ENCODE measurements at regions not wholly inside any gene's neighbourhood (a gene's known extent, or its start where the extent isn't known, plus 50 kb on each side); places are given as distances from the start of the nearest gene placed in this dataset.

- intact Hi-C loops (cut with DNase I) = no loop called here
- TF ChIP-seq CTCF (IDR thresholded peaks at IDR 0.05) (no peak), POLR2A (IDR thresholded peaks at IDR 0.05) (no peak)
- no peaks in the 10 kb centered on the region for H3K27me3 ChIP-seq
- H3K9me3 ChIP-seq = no peaks in the 10 kb centered on the region
- DNase-seq = no peak
- ATAC-seq = no peak
- no peaks in the 10 kb centered on the region for H3K36me3 ChIP-seq (replicated peaks in 1 of 2; ENCODE audit: insufficient read depth in 1 of 2, low read depth in 2 of 2)
- H3K27ac ChIP-seq = no peak overlapping the region
- H3K4me3 ChIP-seq = no peak overlapping the region
- 52 to 55% methylated on average over 2 of the region's 2 CpGs for WGBS, 2 donors
- H3K4me1 ChIP-seq = no peaks in the 10 kb centered on the region
These were observed 702.6 kb upstream of the LRRTM1 start for GRCh38 chr2:81007104-81007503.

GRCh38 chr2:81002906-81003305, 698.4 kb upstream of the LRRTM1 start:
- no peak overlapping the region for H3K27ac ChIP-seq
- 66 to 70% methylated on average over 2 of the region's 2 CpGs for WGBS, 2 donors
- no peaks in the 10 kb centered on the region for H3K4me1 ChIP-seq
- ATAC-seq (no peak), DNase-seq (no peak)
- H3K36me3 ChIP-seq (replicated peaks in 1 of 2; ENCODE audit: insufficient read depth in 1 of 2, low read depth in 2 of 2) = no peaks in the 10 kb centered on the region
- H3K9me3 ChIP-seq = no peaks in the 10 kb centered on the region
- intact Hi-C loops (cut with DNase I) = no loop called here
- no peaks in the 10 kb centered on the region for H3K27me3 ChIP-seq
- no peak overlapping the region for H3K4me3 ChIP-seq
- TF ChIP-seq CTCF (IDR thresholded peaks at IDR 0.05) = no peak
- no peak for TF ChIP-seq POLR2A (IDR thresholded peaks at IDR 0.05)

GRCh38 chr2:80987466-80987865, 682.9 kb upstream of the LRRTM1 start:
- no peak overlapping the region for H3K27ac ChIP-seq
- no peak overlapping the region for H3K4me3 ChIP-seq
- WGBS, 2 donors = 89 to 94% methylated on average over 2 of the region's 2 CpGs
- H3K36me3 ChIP-seq (replicated peaks in 1 of 2; ENCODE audit: insufficient read depth in 1 of 2, low read depth in 2 of 2) = no peaks in the 10 kb centered on the region
- intact Hi-C loops (cut with DNase I) = no loop called here
- H3K9me3 ChIP-seq = no peaks in the 10 kb centered on the region
- no peaks in the 10 kb centered on the region for H3K27me3 ChIP-seq
- TF ChIP-seq CTCF (IDR thresholded peaks at IDR 0.05) = no peak
- TF ChIP-seq POLR2A (IDR thresholded peaks at IDR 0.05) = no peak
- no peak for ATAC-seq
- no peaks in the 10 kb centered on the region for H3K4me1 ChIP-seq
- no peak for DNase-seq

- Histone ChIP-seq H3K4me1 (no peaks in the 10 kb centered on the region), H3K36me3 (replicated peaks in 1 of 2; ENCODE audit: insufficient read depth in 1 of 2, low read depth in 2 of 2) (no peaks in the 10 kb centered on the region), H3K27me3 (no peaks in the 10 kb centered on the region), H3K9me3 (peaks cover 0 to 11% (median 0%) of the 10 kb centered on the region in 3 donors), H3K27ac (no peak overlapping the region), H3K4me3 (no peak overlapping the region)
- no peak for TF ChIP-seq CTCF (IDR thresholded peaks at IDR 0.05)
- no peak for TF ChIP-seq POLR2A (IDR thresholded peaks at IDR 0.05)
- DNase-seq = no peak
- no peak for ATAC-seq
- intact Hi-C loops (cut with DNase I) = no loop called here
These were observed 665.3 kb upstream of the LRRTM1 start for GRCh38 chr2:80969900-80970299.

- ATAC-seq = no peak
These were observed 663.9 kb upstream of the LRRTM1 start for GRCh38 chr2:80968450-80968849.

More at GRCh38 chr2:80968450-80968849, 663.9 kb upstream of the LRRTM1 start:
- Histone ChIP-seq H3K27me3 (no peaks in the 10 kb centered on the region), H3K4me3 (no peak overlapping the region), H3K9me3 (peaks cover 0 to 11% (median 0%) of the 10 kb centered on the region in 3 donors), H3K27ac (no peak overlapping the region), H3K4me1 (no peaks in the 10 kb centered on the region), H3K36me3 (replicated peaks in 1 of 2; ENCODE audit: insufficient read depth in 1 of 2, low read depth in 2 of 2) (no peaks in the 10 kb centered on the region)
- WGBS, 2 donors = 50 to 59% methylated on average over 3 of the region's 3 CpGs
- TF ChIP-seq POLR2A (IDR thresholded peaks at IDR 0.05) (no peak), CTCF (IDR thresholded peaks at IDR 0.05) (no peak)
- intact Hi-C loops (cut with DNase I) = no loop called here
- no peak for DNase-seq

All from body of pancreas (tissue), 4 donors.